ENCODE measurements at regions not wholly inside any gene's neighbourhood (a gene's known extent, or its start where the extent isn't known, plus 50 kb on each side); places are given as distances from the start of the nearest gene placed in this dataset.

- TF ChIP-seq CTCF (IDR thresholded peaks at IDR 0.05; ENCODE audit: low read depth, low read length, missing control alignments) = no peak
- in situ Hi-C loops (cut with HindIII; ENCODE audit: low pct_ligation_motif_present, low sequenced_read_pairs) = no loop called here
- Histone ChIP-seq H3K36me3 (replicated peaks) (no peaks in the 10 kb centered on the region), H3K4me3 (ENCODE audit: low read depth, low read length) (no peak overlapping the region), H3K27me3 (replicated peaks) (no peaks in the 10 kb centered on the region), H3K27ac (no peak overlapping the region)
- no peak for DNase-seq
These were observed 100.8 kb upstream of the CXorf66 start for GRCh38 chrX:140065961-140066662.

GRCh38 chrX:140064993-140065392 is 99.7 kb upstream of the CXorf66 start:
- Histone ChIP-seq H3K4me3 (ENCODE audit: low read depth, low read length) (no peak overlapping the region), H3K27ac (no peak overlapping the region), H3K27me3 (replicated peaks) (no peaks in the 10 kb centered on the region), H3K36me3 (replicated peaks) (no peaks in the 10 kb centered on the region)
- TF ChIP-seq CTCF (IDR thresholded peaks at IDR 0.05; ENCODE audit: low read depth, low read length, missing control alignments) = no peak
- in situ Hi-C loops (cut with HindIII; ENCODE audit: low pct_ligation_motif_present, low sequenced_read_pairs) = no loop called here
- DNase-seq = no peak

- peak; percentile 51 for DNase-seq
- in situ Hi-C loops (cut with HindIII; ENCODE audit: low pct_ligation_motif_present, low sequenced_read_pairs) = no loop called here
- no peak overlapping the region for H3K27ac ChIP-seq
- no peaks in the 10 kb centered on the region for H3K36me3 ChIP-seq (replicated peaks)
- TF ChIP-seq CTCF (IDR thresholded peaks at IDR 0.05; ENCODE audit: low read depth, low read length, missing control alignments) = peak; percentile 87
- H3K27me3 ChIP-seq (replicated peaks) = no peaks in the 10 kb centered on the region
- H3K4me3 ChIP-seq (ENCODE audit: low read depth, low read length) = no peak overlapping the region
These were observed 91.7 kb upstream of the CXorf66 start for GRCh38 chrX:140057001-140057411.

- DNase-seq = no peak
- Histone ChIP-seq H3K27ac (no peak overlapping the region), H3K4me3 (ENCODE audit: low read depth, low read length) (no peak overlapping the region), H3K36me3 (replicated peaks) (no peaks in the 10 kb centered on the region), H3K27me3 (replicated peaks) (no peaks in the 10 kb centered on the region)
- in situ Hi-C loops (cut with HindIII; ENCODE audit: low pct_ligation_motif_present, low sequenced_read_pairs) = no loop called here
- no peak for TF ChIP-seq CTCF (IDR thresholded peaks at IDR 0.05; ENCODE audit: low read depth, low read length, missing control alignments)
These were observed 88.5 kb upstream of the CXorf66 start for GRCh38 chrX:140053846-140054245.

- in situ Hi-C loops (cut with HindIII; ENCODE audit: low pct_ligation_motif_present, low sequenced_read_pairs) = no loop called here
- Histone ChIP-seq H3K27ac (no peak overlapping the region), H3K4me3 (ENCODE audit: low read depth, low read length) (no peak overlapping the region), H3K27me3 (replicated peaks) (no peaks in the 10 kb centered on the region), H3K36me3 (replicated peaks) (no peaks in the 10 kb centered on the region)
- no peak for DNase-seq
- peak; percentile 50 for TF ChIP-seq CTCF (IDR thresholded peaks at IDR 0.05; ENCODE audit: low read depth, low read length, missing control alignments)
These were observed 85.6 kb upstream of the CXorf66 start for GRCh38 chrX:140050906-140051305.

- H3K4me3 ChIP-seq (ENCODE audit: low read depth, low read length) = no peak overlapping the region
- H3K36me3 ChIP-seq (replicated peaks) = no peaks in the 10 kb centered on the region
- no peak overlapping the region for H3K27ac ChIP-seq
- in situ Hi-C loops (cut with HindIII; ENCODE audit: low pct_ligation_motif_present, low sequenced_read_pairs) = no loop called here
- H3K27me3 ChIP-seq (replicated peaks) = no peaks in the 10 kb centered on the region
- TF ChIP-seq CTCF (IDR thresholded peaks at IDR 0.05; ENCODE audit: low read depth, low read length, missing control alignments) = no peak
- DNase-seq = no peak
These were observed 75.1 kb upstream of the CXorf66 start for GRCh38 chrX:140040386-140040785.
